GM21528 (cell line): ENCODE measurements at regions not wholly inside any gene's neighbourhood (a gene's known extent, or its start where the extent isn't known, plus 50 kb on each side); places are given as distances from the start of the nearest gene placed in this dataset.
"Not testable (repeated sequence)": the region's sequence is repeated elsewhere in the genome, so short reads cannot be mapped to it uniquely, and the experiment has no call there.

Experiments used
- ATAC-seq: cut with Tn5 transposase; IDR thresholded peaks from one replicate; pipeline ENCODE4 v1.9.1; 2021; ENCODE audit warnings: mild to moderate bottlenecking, moderate library complexity; ENCODE audit not compliant: unreplicated experiment, low FRiP score

- no peak for ATAC-seq
Measured at GRCh38 chr2:83991992-83992391, 467.1 kb downstream of the SUCLG1 start.

- no peak for ATAC-seq
Measured at GRCh38 chr2:83990636-83991035, 468.4 kb downstream of the SUCLG1 start.

GRCh38 chr2:83976628-83977027 is 482.5 kb downstream of the SUCLG1 start:
- ATAC-seq, result not testable (repeated sequence)

- ATAC-seq, result no peak
Measured at GRCh38 chr2:83972128-83972527, 487.0 kb downstream of the SUCLG1 start.

DNA sequence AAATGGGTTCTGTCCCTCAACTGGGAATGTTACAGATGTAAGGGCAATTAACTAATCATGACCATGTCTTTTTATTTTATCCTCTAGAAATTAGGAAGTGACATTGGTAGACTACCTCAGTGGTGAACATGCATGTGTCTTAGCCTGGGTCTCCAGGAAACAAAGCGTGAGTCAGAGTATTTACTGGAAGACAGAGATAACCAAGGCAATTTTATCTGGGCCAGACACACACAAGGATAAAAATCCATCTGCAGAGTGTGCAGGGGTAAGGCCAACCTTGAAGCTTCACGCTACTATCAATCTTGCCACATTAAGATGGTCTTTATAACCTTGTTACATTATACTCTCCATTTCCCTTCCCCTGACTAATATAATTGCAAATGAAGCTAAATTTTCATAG is 487.5 kb downstream of the SUCLG1 start:
- ATAC-seq, result no peak

- ATAC-seq, result no peak
Measured at GRCh38 chr2:83970217-83970929, 488.7 kb downstream of the SUCLG1 start.

GRCh38 chr2:83969085-83969484 is 490.0 kb downstream of the SUCLG1 start:
- ATAC-seq, result no peak

DNA sequence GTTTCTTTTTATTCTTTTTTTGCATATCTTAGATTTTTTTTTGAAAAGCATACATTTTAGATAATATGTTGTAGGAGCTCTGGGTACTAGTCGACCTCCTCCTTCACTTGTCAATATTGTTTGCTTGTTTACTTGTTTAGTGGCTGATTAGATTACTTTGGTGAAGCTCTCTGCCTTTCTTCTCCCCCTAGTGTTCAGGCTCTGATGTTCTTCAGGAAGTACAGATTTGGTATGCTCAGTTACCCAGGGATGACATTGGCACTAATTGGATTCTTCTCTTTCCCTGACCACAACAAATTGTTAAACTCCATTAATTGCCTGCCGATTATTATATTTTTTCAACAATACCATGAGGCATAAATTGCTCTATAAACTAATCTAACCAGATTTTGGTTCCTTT is 491.2 kb downstream of the SUCLG1 start:
- no peak for ATAC-seq

DNA sequence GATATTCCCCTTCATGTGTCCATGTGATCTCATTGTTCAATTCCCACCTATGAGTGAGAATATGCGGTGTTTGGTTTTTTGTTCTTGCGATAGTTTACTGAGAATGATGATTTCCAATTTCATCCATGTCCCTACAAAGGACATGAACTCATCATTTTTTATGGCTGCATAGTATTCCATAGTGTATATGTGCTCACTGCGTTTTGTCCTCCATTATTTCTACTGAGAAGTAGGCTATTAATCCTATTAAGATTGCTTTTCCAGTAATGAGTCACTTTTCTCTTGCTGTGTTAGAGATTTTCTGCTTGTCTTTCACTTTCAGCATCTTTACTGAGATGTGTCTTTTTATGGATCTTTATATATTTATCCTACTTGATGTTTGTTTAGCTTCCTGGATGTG is 492.1 kb downstream of the SUCLG1 start:
- not testable (repeated sequence) for ATAC-seq

GRCh38 chr2:83961512-83961911 is 497.6 kb downstream of the SUCLG1 start:
- ATAC-seq, result no peak

GRCh38 chr2:83960371-83960770 is 498.7 kb downstream of the SUCLG1 start:
- no peak for ATAC-seq

DNA sequence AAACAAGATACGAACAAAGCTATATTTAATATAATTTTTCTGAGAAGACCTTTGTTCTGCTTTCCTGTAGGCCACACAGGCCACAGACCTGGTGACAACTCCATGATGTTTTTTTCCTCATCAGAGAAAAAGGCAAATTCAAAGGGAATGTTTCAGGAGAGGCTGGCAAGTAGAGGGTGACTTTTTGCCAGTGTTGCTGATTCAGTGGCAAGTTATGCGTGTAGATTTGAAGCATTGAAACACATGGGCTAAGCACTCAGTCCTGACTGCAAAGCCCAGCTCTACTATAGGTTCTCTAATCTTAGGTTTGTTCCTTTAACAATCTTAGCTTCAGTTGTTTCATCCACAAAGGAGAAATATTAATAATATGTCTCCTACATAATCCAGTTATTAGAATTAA is 499.8 kb downstream of the SUCLG1 start:
- ATAC-seq, result no peak

GRCh38 chr2:83956991-83957390 is 502.1 kb downstream of the SUCLG1 start:
- no peak for ATAC-seq

DNA sequence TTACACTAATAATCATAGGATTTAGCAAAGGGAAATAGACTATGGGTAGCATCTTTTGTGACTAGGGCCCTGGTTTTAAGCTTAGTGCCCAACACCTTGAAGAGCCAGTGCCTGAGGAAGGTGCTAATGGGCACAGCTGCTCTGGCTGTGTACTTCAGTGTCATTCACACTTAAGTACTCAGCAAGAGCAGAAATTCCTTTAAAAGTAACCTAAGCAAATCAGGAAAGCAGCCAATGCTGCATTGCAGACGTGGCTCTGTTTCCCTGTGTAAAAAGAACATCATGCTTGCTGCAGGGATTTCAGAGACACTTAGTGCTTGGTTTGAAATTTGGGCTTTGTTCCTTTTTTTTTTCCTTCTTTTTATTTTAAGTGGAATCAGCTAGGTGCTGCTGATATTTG is 505.4 kb downstream of the SUCLG1 start:
- no peak for ATAC-seq

DNA sequence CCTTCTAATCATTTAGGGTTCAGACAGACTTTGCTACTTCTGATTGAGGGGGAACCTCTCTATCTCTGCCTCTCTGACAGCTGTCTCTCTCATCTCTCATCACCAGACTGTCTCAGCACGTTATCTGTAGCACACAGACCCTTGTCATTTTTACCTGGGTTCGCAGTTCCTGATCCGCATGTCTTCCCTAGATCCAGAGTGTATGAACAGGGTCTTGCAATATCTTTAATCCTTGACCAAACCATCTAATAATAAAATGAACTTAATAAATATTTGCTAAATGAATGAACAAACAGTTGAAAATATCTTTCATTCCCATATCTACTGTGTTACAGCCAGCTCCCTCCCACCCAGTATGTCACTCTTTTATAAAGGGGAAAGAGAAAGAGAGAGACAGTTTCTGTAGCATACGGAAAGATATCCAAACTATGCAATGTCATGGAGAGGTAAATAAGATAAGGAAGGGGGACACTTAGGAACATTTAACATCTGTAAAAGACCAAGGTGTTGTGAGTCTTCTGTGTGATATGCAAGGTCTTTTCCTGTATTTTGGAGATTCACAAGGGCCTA is 507.6 kb downstream of the SUCLG1 start:
- no peak for ATAC-seq

- no peak for ATAC-seq
Measured at GRCh38 chr2:83949361-83949760, 509.7 kb downstream of the SUCLG1 start.

- ATAC-seq, result no peak
Measured at GRCh38 chr2:83944191-83944590, 514.9 kb downstream of the SUCLG1 start.

DNA sequence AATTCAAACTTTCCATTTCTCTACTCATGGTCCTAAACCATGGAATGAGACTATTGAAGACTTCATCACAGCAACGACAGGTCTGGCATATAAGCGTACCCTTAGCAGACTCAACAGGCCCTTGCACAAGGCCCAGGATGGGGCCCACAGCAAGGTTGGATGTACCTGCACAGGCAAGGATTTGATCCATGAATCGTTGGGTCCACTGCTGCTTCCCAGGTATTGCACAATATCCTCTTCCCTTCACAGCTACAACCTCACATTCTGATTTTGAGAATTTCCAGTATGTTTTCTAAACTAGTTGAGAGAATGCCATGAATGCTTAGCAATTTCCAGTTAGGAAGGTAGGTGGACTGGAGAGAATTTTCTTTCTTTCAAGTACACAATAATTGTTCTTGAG is 515.8 kb downstream of the SUCLG1 start:
- no peak for ATAC-seq

- ATAC-seq, result no peak
Measured at GRCh38 chr2:83941886-83942285, 517.2 kb downstream of the SUCLG1 start.

- no peak for ATAC-seq
Measured at GRCh38 chr2:83933749-83934148, 525.3 kb downstream of the SUCLG1 start.

GRCh38 chr2:83923531-83923930 is 535.5 kb downstream of the SUCLG1 start:
- no peak for ATAC-seq

- ATAC-seq, result no peak
Measured at GRCh38 chr2:83916559-83916958, 542.5 kb downstream of the SUCLG1 start.
